Adrenal gland (tissue), 9 donors: ENCODE measurements at regions not wholly inside any gene's neighbourhood (a gene's known extent, or its start where the extent isn't known, plus 50 kb on each side); places are given as distances from the start of the nearest gene placed in this dataset.

Source experiments
- DNase-seq, 7 donors: peaks; one replicate each; pipeline ENCODE4 v3.0.0-alpha.2; 2019 to 2020
- H3K27ac ChIP-seq, 5 donors: fragments of 200-600 bp; sonication (generic) in 4 of 5; 1 replicate in 3 of 5; 2 replicates in 2 of 5; pipeline versions ENCODE4 v1.5.1 to v1.8.0; 2016 to 2020; ENCODE audit warnings: mild to moderate bottlenecking in 1 of 5
- H3K27me3 ChIP-seq: fragments of 200-600 bp; 2 replicates; pipeline ENCODE4 v1.8.0; 2021
- H3K36me3 ChIP-seq, 2 donors: fragments of 200-600 bp; replicated peaks in 1 of 2; 1 replicate in 1 of 2; 2 replicates in 1 of 2; pipeline versions ENCODE4 v1.5.1 to v1.8.0; 2018 to 2022
- H3K4me1 ChIP-seq, 2 donors: fragments of 200-600 bp; replicated peaks in 1 of 2; 1 replicate in 1 of 2; 2 replicates in 1 of 2; pipeline versions ENCODE4 v1.5.1 to v1.8.0; 2018 to 2021
- H3K4me3 ChIP-seq, 4 donors: fragments of 200-600 bp; sonication (generic) in 3 of 4; one replicate each; pipeline ENCODE4 v1.5.1; 2016 to 2018
- H3K9me3 ChIP-seq, 3 donors: fragments of 200-600 bp; sonication (generic) in 1 of 3; replicated peaks in 1 of 3; 1 replicate in 2 of 3; 2 replicates in 1 of 3; pipeline versions ENCODE4 v1.5.1 to v1.8.0; 2016 to 2021
- POLR2A ChIP-seq, 2 donors: fragments of 450-650 bp; IDR thresholded peaks; one replicate each; pipeline ENCODE4 v1.6.1; 2017; ENCODE audit warnings: antibody characterized with exemption in 2 of 2, mild to moderate bottlenecking in 2 of 2, moderate library complexity in 1 of 2
- WGBS, 4 donors: extraction: QIAGEN DNeasy Blood & Tissue Kit in 2 of 4; methylation state at CpG; one replicate each; pipeline versions ENCODE4 v1.1.5 to v1.1.7; 2013 to 2017; 5-methylcytosine and 5-hydroxymethylcytosine counted together
- intact Hi-C, 2 donors: fragments of 100-400 bp; cut with DNase I; formaldehyde crosslinking; loops; one replicate each; pipeline versions ENCODE4 v1.14.1 to v1.15.0; 2022 to 2023
- TF ChIP-seq, protein P1 (sequence below), 6 experiments: fragments of 450-650 bp in 4 of 6; fragments of 200-600 bp in 2 of 6; sonication (generic) in 1 of 6; IDR thresholded peaks; 1 replicate in 5 of 6; 2 replicates in 1 of 6; pipeline versions ENCODE4 v1.5.1 to v1.8.0; 2016 to 2021; ENCODE audit warnings: antibody characterized with exemption in 6 of 6, mild to moderate bottlenecking in 2 of 6, moderate library complexity in 1 of 6
- donor health status: healthy with polysubstance abuse.
- donor health status: Bipolar disorder and iron deficiency.
- donor health status: DM: yes; HTN: yes; CAD: no.
- donor health status: DM: no; HTN: no; CAD: no.
- donor health status: DM: no; HTN: no; CAD: no.

DNA sequence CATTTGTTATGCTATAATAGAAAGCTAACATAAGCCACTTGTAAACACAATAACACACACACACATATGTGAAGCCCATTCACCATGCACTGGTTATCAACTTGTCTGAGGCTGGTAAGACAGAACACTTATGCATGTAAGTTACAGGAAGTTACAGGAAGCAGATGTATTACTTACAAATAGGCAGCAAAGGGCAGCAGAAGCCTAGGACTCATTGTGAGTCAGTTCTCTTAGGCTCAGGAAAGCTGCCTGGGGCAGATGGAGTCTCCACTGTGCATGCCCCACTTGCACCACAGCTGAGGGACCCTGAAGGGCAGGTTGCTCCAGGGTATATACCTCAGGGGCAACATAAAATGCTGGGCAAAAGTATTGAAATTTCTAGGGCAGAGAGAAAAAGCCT is 748.8 kb upstream of the CCDC54 start:
- Histone ChIP-seq H3K36me3 (no peaks in the 10 kb centered on the region), H3K9me3 (peaks cover 0 to 10% (median 0%) of the 10 kb centered on the region in 3 donors), H3K27ac (no peak overlapping the region), H3K27me3 (no peaks in the 10 kb centered on the region), H3K4me3 (no peak overlapping the region), H3K4me1 (no peaks in the 10 kb centered on the region)
- intact Hi-C loops: no loop called here
- no peak for DNase-seq
- TF ChIP-seq, protein P1, sequence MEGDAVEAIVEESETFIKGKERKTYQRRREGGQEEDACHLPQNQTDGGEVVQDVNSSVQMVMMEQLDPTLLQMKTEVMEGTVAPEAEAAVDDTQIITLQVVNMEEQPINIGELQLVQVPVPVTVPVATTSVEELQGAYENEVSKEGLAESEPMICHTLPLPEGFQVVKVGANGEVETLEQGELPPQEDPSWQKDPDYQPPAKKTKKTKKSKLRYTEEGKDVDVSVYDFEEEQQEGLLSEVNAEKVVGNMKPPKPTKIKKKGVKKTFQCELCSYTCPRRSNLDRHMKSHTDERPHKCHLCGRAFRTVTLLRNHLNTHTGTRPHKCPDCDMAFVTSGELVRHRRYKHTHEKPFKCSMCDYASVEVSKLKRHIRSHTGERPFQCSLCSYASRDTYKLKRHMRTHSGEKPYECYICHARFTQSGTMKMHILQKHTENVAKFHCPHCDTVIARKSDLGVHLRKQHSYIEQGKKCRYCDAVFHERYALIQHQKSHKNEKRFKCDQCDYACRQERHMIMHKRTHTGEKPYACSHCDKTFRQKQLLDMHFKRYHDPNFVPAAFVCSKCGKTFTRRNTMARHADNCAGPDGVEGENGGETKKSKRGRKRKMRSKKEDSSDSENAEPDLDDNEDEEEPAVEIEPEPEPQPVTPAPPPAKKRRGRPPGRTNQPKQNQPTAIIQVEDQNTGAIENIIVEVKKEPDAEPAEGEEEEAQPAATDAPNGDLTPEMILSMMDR (IDR thresholded peaks at IDR 0.05): no peak
- no peak for TF ChIP-seq POLR2A (IDR thresholded peaks at IDR 0.05)

DNA sequence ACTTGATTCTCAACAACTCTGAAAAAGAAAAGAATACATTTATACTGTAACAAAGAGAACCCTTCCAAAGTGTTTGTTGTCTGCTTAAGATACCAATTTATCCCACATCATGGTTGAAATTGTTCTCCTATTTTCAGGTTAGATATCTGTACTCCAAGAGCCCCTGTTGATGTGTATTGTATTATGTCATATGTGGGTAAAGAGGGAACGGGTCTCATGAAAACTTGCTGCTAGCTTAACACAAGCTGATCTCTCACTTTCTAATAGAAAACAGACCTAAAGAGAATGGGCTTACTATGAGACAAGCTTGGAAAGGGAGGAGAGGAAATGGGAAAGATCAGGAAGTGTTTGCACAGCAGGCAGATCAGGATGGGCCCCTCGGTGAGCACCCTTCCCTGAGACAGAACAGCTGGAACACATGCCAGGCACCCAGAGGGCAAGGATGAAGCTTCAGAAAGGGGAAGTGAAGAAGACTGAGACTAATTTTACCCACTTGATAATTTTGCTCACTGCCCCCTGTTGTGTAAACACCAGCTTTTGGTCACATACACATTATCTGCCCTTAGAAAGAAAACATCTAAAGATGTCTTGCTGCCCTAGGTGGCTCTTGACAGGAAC is 747.9 kb upstream of the CCDC54 start:
- Histone ChIP-seq H3K4me1 (no peaks in the 10 kb centered on the region), H3K36me3 (no peaks in the 10 kb centered on the region), H3K9me3 (peaks cover 0 to 10% (median 0%) of the 10 kb centered on the region in 3 donors), H3K27ac (no peak overlapping the region), H3K27me3 (no peaks in the 10 kb centered on the region), H3K4me3 (no peak overlapping the region)
- TF ChIP-seq POLR2A (IDR thresholded peaks at IDR 0.05): no peak
- TF ChIP-seq, protein P1 (IDR thresholded peaks at IDR 0.05): no peak
- 27 to 50% (median 42%) methylated on average over 2 of the region's 2 CpGs for WGBS, 4 donors
- intact Hi-C loops: no loop called here
- DNase-seq: no peak

DNA sequence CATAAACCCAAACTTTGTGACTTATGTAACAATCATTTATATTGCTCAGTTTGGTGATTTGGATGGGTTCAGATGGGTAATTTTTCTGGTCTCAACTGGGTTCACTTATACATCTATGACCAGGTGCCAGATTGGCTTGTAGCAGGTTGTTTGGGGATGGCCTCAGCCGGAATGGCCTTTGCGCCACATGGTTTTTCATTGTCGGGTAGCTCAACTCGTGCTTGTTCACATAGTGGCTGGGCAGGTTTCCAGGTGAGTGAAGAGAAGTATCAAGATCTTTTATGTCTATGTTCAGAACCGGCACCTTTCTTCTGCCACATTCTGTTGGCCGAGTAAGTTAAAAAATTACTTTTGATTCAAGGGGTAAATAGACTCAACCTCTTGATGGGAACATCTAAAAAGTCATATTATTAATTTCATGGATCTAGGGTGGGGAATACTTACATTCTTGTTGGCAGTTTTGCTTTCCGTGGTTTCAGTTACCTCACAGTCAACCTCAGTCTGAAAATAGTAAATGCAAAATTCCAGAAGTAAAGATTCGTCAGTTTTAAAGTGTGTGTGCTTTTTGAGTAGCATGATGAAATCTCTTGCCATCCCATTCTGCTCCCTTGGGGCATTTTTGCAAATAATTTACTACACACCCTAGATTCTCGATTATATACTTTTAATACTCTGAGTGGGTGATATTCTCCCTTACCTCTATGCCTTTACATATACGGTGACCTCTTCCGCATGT is 745.7 kb upstream of the CCDC54 start:
- intact Hi-C loops: no loop called here
- no peak overlapping the region for H3K27ac ChIP-seq
- WGBS, 4 donors: 89 to 93% (median 91%) methylated on average over 11 of the region's 11 CpGs
- TF ChIP-seq POLR2A (IDR thresholded peaks at IDR 0.05): no peak
- TF ChIP-seq, protein P1 (IDR thresholded peaks at IDR 0.05): no peak
- H3K4me1 ChIP-seq: no peaks in the 10 kb centered on the region
- H3K27me3 ChIP-seq: no peaks in the 10 kb centered on the region
- no peak overlapping the region for H3K4me3 ChIP-seq
- H3K36me3 ChIP-seq: no peaks in the 10 kb centered on the region
- DNase-seq: no peak
- peaks cover 0 to 10% (median 0%) of the 10 kb centered on the region in 3 donors for H3K9me3 ChIP-seq

DNA sequence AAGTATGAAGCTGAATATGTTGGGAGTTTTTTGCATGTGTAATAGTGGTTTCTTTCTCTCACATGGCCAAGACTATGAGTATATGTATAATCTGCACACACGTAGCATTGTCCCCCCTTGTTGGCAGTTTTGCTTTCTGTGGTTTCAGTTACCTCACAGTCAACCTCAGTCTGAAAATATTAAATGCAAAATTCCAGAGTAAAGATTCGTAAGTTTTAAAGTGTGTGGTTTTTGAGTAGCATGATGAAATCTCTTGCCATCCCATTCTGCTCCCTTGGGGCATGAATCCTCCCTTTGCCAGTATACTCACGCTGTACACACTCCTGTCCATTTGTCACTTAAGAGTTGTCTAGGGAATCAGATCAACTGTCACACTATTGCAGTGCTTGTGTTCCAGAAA is 742.0 kb upstream of the CCDC54 start:
- Histone ChIP-seq H3K36me3 (no peaks in the 10 kb centered on the region), H3K27me3 (no peaks in the 10 kb centered on the region), H3K4me3 (no peak overlapping the region), H3K9me3 (peaks cover 0 to 10% (median 0%) of the 10 kb centered on the region in 3 donors), H3K27ac (no peak overlapping the region), H3K4me1 (no peaks in the 10 kb centered on the region)
- intact Hi-C loops: no loop called here
- TF ChIP-seq POLR2A (IDR thresholded peaks at IDR 0.05): no peak
- TF ChIP-seq, protein P1 (IDR thresholded peaks at IDR 0.05): no peak
- 77 to 86% (median 77%) methylated on average over 3 of the region's 3 CpGs for WGBS, 4 donors
- DNase-seq: no peak
